GM12892 (cell line): ENCODE measurements at regions not wholly inside any gene's neighbourhood (a gene's known extent, or its start where the extent isn't known, plus 50 kb on each side); places are given as distances from the start of the nearest gene placed in this dataset.

ENCODE experiments used
- POLR2A ChIP-seq: IDR thresholded peaks from 2 replicates; pipeline ENCODE4 v1.6.1; 2011; ENCODE audit warnings: low read depth, low read length, control low read depth
- POLR2AphosphoS5 ChIP-seq: IDR thresholded peaks from 2 replicates; pipeline ENCODE4 v1.6.1; 2011; ENCODE audit warnings: low read depth, low read length, control low read depth
- TAF1 ChIP-seq: IDR thresholded peaks from 2 replicates; pipeline ENCODE4 v1.6.1; 2011; ENCODE audit warnings: low read depth, mild to moderate bottlenecking, control low read depth, low read length, borderline replicate concordance

DNA sequence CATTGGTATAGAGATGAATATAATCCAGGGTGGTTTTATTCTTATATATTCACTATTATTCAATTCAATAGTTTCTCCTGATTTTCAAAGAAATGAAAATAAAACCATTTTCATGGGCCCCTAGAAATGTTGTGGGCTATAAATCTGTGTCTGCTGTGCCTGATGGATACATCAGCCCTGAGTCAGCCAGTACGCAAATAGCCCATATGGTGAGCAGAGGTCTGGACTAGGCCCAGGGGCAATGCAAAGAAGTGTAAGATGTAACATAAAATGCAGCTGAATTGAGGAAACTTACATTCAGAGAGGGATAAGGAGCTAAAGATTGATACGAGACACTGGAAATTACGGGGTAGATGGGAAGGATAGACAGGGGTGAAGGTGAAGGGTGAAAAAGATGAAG lies 122.5 kb downstream of the MAIP1 start:
- TF ChIP-seq POLR2A (no peak), TAF1 (no peak), POLR2AphosphoS5 (no peak)
